ENCODE measurements at regions not wholly inside any gene's neighbourhood (a gene's known extent, or its start where the extent isn't known, plus 50 kb on each side); places are given as distances from the start of the nearest gene placed in this dataset.

DNA sequence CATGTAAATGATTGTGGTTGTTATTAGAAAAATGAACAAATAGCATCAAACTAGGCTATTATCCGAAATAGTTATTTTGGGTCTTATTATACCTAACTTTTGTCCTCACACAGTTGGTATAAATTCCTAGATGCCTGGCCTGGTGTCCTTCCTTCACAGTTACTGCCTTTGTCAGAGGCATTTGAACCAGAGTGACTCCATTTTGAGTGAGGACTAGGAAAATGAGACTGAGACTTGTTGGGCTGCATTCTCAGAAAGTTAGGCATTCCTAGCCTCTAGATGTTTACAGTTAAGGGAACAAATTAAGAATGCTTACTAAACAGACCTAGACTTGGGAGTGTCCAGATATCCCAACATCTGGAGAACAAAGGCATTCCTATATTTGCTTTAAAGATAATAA lies 283.5 kb upstream of the C9orf72 start:
- no peaks in the 10 kb centered on the region for H3K36me3 ChIP-seq
- no peaks in the 10 kb centered on the region for H3K27me3 ChIP-seq
- H3K4me3 ChIP-seq, result no peak overlapping the region
- H3K9me3 ChIP-seq, result no peaks in the 10 kb centered on the region
- no peaks in the 10 kb centered on the region for H3K4me1 ChIP-seq
- intact Hi-C loops (cut with DNase I), result no loop called here
- DNase-seq (ENCODE audit: low spot score in 2 of 2), result no peak
- H3K27ac ChIP-seq, result no peak overlapping the region
- TF ChIP-seq, protein P1, sequence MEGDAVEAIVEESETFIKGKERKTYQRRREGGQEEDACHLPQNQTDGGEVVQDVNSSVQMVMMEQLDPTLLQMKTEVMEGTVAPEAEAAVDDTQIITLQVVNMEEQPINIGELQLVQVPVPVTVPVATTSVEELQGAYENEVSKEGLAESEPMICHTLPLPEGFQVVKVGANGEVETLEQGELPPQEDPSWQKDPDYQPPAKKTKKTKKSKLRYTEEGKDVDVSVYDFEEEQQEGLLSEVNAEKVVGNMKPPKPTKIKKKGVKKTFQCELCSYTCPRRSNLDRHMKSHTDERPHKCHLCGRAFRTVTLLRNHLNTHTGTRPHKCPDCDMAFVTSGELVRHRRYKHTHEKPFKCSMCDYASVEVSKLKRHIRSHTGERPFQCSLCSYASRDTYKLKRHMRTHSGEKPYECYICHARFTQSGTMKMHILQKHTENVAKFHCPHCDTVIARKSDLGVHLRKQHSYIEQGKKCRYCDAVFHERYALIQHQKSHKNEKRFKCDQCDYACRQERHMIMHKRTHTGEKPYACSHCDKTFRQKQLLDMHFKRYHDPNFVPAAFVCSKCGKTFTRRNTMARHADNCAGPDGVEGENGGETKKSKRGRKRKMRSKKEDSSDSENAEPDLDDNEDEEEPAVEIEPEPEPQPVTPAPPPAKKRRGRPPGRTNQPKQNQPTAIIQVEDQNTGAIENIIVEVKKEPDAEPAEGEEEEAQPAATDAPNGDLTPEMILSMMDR (IDR thresholded peaks at IDR 0.05), result no peak

DNA sequence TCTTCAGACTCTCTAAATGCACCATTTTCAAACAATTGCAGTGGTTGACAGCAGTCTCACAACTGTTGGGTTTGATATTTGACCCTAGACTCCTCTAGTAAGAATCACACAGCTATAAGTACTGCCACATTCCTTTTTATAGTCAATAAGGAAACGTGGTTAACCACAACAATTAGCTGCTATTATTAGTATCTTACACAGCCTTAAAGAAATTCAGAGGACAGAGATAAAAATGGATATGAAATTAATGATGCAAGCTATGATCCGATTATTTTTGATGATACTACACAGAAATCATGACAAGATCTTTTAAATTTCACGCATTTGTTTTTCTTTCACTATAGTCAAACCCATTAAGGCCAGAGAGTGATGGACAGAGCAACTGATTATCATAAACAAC lies 288.6 kb upstream of the C9orf72 start:
- H3K27me3 ChIP-seq, result no peaks in the 10 kb centered on the region
- TF ChIP-seq, protein P1 (IDR thresholded peaks at IDR 0.05), result no peak
- DNase-seq (ENCODE audit: low spot score in 2 of 2), result no peak
- H3K27ac ChIP-seq, result no peak overlapping the region
- intact Hi-C loops (cut with DNase I), result no loop called here
- H3K36me3 ChIP-seq, result no peaks in the 10 kb centered on the region
- no peak overlapping the region for H3K4me3 ChIP-seq
- no peaks in the 10 kb centered on the region for H3K9me3 ChIP-seq
- no peaks in the 10 kb centered on the region for H3K4me1 ChIP-seq

DNA sequence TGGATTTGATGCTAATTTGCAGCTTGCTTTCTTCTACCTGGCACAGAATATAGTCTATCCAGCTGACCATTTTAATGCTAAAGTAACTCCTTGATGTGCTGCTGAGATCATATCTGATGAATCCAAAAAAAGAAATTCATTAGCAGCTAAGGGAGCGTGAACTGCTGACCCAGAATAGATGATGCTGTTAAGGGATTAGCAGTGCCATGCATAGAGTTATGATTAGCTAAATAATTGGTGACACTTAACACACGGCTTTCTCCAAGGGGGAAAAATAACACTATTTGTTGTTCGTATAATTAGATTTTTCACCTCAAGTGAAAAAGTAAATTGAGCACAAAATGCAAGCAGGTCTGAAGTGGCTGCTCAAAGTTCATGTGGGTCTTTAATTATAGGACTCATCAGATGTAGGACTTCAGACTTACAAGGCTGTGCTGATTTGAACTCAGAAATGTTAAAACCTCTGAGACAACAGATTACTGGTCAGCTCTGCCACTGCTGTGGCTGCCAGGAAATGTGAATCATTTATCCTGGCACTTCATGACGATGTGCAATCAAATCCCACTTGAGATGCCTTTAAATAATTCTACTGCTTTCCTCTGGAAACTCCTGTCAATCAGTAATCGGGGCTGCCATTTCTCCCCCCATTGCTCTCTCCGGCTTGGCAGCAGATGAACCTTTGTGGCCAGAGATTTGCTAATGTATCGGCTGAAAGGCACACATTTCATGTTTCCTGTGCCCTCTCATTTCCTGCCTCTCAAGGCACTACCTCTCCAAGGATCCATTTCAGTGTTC lies 291.6 kb upstream of the C9orf72 start:
- TF ChIP-seq, protein P1 (IDR thresholded peaks at IDR 0.05), result no peak

DNA sequence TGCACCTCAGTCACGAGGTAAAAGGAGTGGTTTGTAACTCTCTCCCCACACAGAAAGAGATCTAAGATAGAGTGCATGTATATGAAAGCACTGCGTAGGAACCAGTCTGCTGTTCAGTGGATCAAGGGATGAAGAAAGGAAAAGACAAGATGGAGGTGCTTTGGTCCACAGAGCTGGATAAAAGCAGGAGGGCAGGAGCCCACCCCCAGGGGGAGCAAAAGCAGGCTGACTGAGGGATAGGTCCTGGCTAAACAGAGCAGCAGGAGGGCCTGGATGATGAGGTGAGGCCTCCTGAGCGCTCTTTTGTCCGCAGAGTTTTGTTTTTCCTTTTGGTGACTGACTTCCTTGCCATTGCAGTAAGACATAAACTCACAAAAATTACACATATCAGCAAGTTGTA lies 293.5 kb upstream of the C9orf72 start:
- TF ChIP-seq, protein P1 (IDR thresholded peaks at IDR 0.05), result no peak
- no peak overlapping the region for H3K27ac ChIP-seq
- H3K27me3 ChIP-seq, result no peaks in the 10 kb centered on the region
- intact Hi-C loops (cut with DNase I), result no loop called here
- H3K4me1 ChIP-seq, result no peaks in the 10 kb centered on the region
- DNase-seq (ENCODE audit: low spot score in 2 of 2), result no peak
- H3K36me3 ChIP-seq, result no peaks in the 10 kb centered on the region
- no peaks in the 10 kb centered on the region for H3K9me3 ChIP-seq
- H3K4me3 ChIP-seq, result no peak overlapping the region

More for the DNA sequence above, 291.6 kb upstream of the C9orf72 start:
- Histone ChIP-seq H3K4me3 (no peak overlapping the region), H3K27ac (no peak overlapping the region), H3K27me3 (no peaks in the 10 kb centered on the region), H3K4me1 (no peaks in the 10 kb centered on the region), H3K9me3 (no peaks in the 10 kb centered on the region), H3K36me3 (no peaks in the 10 kb centered on the region)
- intact Hi-C loops (cut with DNase I), result no loop called here
- no peak for DNase-seq (ENCODE audit: low spot score in 2 of 2)

DNA sequence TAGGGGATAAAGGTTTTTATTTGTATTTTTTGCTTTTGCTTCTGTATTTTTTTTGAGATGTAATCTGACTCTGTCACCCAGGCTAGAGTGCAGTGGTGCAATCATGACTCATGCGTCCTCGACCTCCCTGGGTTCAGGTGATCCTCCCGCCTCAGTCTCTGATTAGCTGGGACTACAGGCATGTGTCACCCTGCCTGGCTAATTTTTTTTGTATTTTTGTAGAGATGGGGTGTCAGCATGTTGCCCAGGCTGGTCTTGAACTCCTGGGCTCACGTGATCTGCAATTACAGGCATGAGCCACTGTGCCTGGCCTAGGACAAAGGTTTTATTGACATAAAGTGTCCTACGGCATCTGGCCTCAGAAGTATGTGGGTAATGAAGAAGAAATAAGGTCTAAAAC lies 297.1 kb upstream of the C9orf72 start:
- intact Hi-C loops (cut with DNase I), result no loop called here
- DNase-seq (ENCODE audit: low spot score in 2 of 2), result no peak
- no peak overlapping the region for H3K27ac ChIP-seq
- no peaks in the 10 kb centered on the region for H3K36me3 ChIP-seq
- H3K27me3 ChIP-seq, result no peaks in the 10 kb centered on the region
- H3K4me1 ChIP-seq, result no peaks in the 10 kb centered on the region
- TF ChIP-seq, protein P1 (IDR thresholded peaks at IDR 0.05), result no peak
- H3K4me3 ChIP-seq, result no peak overlapping the region
- H3K9me3 ChIP-seq, result no peaks in the 10 kb centered on the region

All from ascending aorta (tissue), 2 donors.